GM12872 (cell line): ENCODE measurements at regions not wholly inside any gene's neighbourhood (a gene's known extent, or its start where the extent isn't known, plus 50 kb on each side); places are given as distances from the start of the nearest gene placed in this dataset.
A peak's percentile ranks its signal among the peaks of the same experiment; 100 is the strongest.

Experiments
- CTCF ChIP-seq: IDR thresholded peaks from 3 replicates; pipeline ENCODE4 v1.5.1; 2011; ENCODE audit warnings: low read depth, mild to moderate bottlenecking, low read length, moderate library complexity; ENCODE audit not compliant: insufficient read depth

- no peak for TF ChIP-seq CTCF
Observed at GRCh38 chr7:48992816-48993215, 68.5 kb downstream of the CDC14C start.

- peak; percentile 82 for TF ChIP-seq CTCF
Observed at GRCh38 chr7:49001610-49002033, 77.3 kb downstream of the CDC14C start.

GRCh38 chr7:49010717-49011116 is 86.4 kb downstream of the CDC14C start:
- TF ChIP-seq CTCF: no peak

GRCh38 chr7:49014870-49015269 is 90.5 kb downstream of the CDC14C start:
- no peak for TF ChIP-seq CTCF

- no peak for TF ChIP-seq CTCF
Observed at GRCh38 chr7:49020145-49020544, 95.8 kb downstream of the CDC14C start.

- no peak for TF ChIP-seq CTCF
Observed at GRCh38 chr7:49022448-49022847, 98.1 kb downstream of the CDC14C start.

- no peak for TF ChIP-seq CTCF
Observed at GRCh38 chr7:49023345-49024328, 99.3 kb downstream of the CDC14C start.
